Activated naive CD8-positive, alpha-beta T cell treated with anti-CD3 and anti-CD28 coated beads for 36 hours (primary cell): ENCODE measurements at regions not wholly inside any gene's neighbourhood (a gene's known extent, or its start where the extent isn't known, plus 50 kb on each side); places are given as distances from the start of the nearest gene placed in this dataset.

Experiments
- DNase-seq: peaks from one replicate; pipeline ENCODE4 v3.0.0; 2021
- H3K27ac Mint-ChIP-seq: one replicate; pipeline ENCODE4 v1.8.0; 2022; ENCODE audit warnings: mild to moderate bottlenecking, moderate library complexity, mixed read lengths
- H3K27me3 Mint-ChIP-seq: one replicate; pipeline ENCODE4 v1.8.0; 2022; ENCODE audit warnings: mild to moderate bottlenecking, mixed read lengths
- H3K36me3 Mint-ChIP-seq: one replicate; pipeline ENCODE4 v1.8.0; 2021; ENCODE audit warnings: mild to moderate bottlenecking, mixed read lengths
- H3K4me1 Mint-ChIP-seq: one replicate; pipeline ENCODE4 v1.8.0; 2021; ENCODE audit warnings: mixed read lengths
- H3K4me3 Mint-ChIP-seq: one replicate; pipeline ENCODE4 v1.8.0; 2022; ENCODE audit warnings: mild to moderate bottlenecking, moderate library complexity, mixed read lengths
- H3K9me3 Mint-ChIP-seq: one replicate; pipeline ENCODE4 v1.8.0; 2022; ENCODE audit warnings: mixed read lengths

DNA sequence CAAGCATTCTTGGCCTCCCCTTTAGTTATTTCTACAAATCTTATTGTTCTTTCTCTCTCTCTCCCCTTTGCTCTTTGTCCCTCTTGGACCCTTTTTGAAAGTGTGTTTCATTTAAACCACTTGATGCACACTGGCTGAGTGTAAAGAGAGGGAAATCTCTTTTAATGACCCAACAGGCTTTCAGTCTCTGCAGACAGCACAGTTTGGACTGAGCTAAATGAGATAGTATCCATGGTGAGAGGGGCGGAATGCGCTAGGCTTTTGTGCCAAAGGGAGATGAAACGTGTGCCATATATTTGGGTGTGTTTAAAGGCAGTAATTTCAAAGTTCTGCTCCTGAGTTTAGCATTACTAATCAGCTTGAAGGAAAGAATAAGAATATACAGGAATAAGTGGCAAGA is 184.9 kb downstream of the PCSK1 start:
- no peaks in the 10 kb centered on the region for H3K9me3 Mint-ChIP-seq
- no peak for DNase-seq
- H3K27ac Mint-ChIP-seq, result no peak overlapping the region

DNA sequence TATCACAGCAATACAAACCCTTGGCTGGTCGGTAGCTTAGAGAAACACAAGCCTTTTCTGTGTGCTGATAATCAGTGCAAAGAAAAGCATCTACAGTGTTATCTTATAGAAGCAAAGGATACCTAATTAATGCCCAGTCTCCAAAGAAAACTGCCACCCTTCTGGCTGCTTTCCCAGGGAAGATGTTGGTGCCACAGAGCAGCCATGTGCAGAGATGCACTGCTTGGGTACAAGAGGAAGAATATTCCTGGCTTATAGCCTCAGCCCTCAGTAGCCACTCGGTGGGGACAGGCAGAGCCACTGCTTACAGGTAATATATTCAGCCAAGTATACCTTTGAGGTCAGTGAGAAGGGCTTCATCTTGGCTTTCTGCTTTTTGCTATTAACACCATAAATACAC is 185.3 kb downstream of the PCSK1 start:
- Mint-ChIP-seq H3K4me1 (no peaks in the 10 kb centered on the region), H3K27ac (no peak overlapping the region), H3K9me3 (no peaks in the 10 kb centered on the region), H3K4me3 (no peak overlapping the region), H3K36me3 (no peaks in the 10 kb centered on the region), H3K27me3 (peaks cover 23% of the 10 kb centered on the region)
- DNase-seq, result no peak

More for the DNA sequence above, 184.9 kb downstream of the PCSK1 start:
- H3K4me1 Mint-ChIP-seq, result no peaks in the 10 kb centered on the region
- no peaks in the 10 kb centered on the region for H3K36me3 Mint-ChIP-seq
- no peak overlapping the region for H3K4me3 Mint-ChIP-seq
- H3K27me3 Mint-ChIP-seq, result peaks cover 24% of the 10 kb centered on the region

DNA sequence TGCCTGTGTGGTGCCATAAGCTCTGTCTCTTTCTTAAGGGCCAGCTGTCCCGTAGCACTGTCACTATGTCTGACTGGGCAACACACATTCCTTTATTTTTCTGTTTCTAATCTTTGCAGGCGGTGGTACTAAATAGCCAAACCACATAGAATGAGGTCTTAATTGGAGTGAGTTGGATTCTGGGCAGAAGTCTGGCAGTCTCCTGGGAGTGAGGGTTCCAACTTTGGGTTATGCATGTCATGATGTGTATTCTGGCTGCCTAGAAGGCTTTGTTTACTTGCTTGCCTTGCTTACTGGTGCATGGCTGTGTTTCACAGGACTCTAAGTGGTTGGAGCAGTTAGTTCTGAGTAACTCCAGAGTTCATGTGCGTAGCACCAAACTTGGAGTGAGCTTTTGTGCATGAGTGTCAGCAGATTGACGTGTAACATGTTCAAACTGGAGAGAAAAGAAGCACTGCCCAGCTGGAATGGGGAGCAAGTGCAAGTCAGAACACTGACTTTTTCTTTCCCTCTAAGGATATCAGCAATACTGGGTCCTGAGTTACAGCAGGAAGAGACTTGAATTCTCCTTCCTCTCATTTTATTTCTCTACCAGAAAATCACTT is 185.8 kb downstream of the PCSK1 start:
- no peak overlapping the region for H3K27ac Mint-ChIP-seq

DNA sequence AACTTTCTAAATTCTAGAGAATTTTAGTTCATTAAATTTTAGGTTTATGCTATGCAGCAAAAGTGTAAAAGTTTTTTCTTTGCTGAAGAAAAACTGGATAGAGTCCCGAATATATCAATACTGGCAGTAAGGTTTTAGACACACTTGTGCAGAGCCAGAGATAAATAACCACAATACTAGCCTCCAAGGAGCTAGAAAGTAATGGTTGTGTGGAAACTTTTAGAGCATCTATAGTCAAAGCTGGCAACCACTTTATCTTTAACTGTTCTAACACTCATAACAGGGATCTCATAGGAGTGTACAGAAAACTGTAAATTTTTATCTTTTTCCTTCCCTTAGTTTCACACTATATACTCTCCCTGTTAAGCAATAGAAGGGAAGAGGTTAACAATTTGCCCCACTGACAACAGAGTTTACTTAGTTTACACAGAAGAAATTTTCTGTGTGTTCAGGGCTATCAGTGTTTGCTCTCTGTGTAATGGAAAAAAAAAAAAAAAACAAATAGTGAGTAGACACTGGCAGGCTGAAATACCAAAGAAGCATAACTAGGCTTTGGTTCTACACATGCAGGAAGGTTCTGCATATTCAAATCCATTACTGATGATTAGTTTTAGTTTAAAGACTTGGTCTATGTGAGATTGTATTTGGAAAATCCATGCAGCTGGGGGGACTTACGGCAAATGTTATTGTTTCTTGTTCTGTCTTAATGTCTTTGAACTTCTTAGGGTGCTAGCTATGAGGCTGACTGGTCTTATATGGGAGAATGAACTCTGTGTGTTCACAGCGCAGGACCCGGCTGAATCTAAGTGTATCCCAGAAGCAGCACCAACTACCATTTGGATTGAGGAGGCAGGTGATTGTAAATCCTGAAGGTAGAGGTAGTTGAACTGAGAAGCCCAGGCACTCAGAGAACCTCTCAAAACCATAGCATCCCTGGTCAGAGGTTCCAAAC is 187.6 kb downstream of the PCSK1 start:
- H3K36me3 Mint-ChIP-seq, result no peaks in the 10 kb centered on the region

More for the DNA sequence above, 185.8 kb downstream of the PCSK1 start:
- Mint-ChIP-seq H3K27me3 (peaks cover 27% of the 10 kb centered on the region), H3K36me3 (no peaks in the 10 kb centered on the region), H3K4me3 (no peak overlapping the region), H3K4me1 (no peaks in the 10 kb centered on the region), H3K9me3 (no peaks in the 10 kb centered on the region)
- DNase-seq, result no peak

DNA sequence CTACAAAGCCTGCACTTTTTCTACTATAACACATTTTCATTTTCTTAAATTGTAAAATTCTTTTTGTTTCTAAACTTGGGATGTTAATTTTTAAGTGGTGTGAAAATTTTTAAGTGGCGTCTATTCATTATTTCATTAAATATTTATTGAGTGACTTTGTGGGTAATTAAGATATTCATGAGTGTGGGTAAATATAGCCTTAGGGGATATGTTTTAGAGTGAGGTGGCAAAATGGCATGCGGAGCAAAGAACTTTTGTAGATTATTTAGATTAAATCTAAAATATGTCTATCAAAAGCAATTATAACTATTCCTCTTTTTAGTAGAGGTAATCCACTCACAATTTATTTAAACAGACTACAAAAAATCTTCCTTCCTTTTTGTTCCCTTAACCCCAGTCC is 188.4 kb downstream of the PCSK1 start:
- Mint-ChIP-seq H3K27ac (no peak overlapping the region), H3K4me1 (no peaks in the 10 kb centered on the region), H3K9me3 (no peaks in the 10 kb centered on the region), H3K4me3 (no peak overlapping the region), H3K36me3 (no peaks in the 10 kb centered on the region), H3K27me3 (peaks cover 28% of the 10 kb centered on the region)
- no peak for DNase-seq

More for the DNA sequence above, 187.6 kb downstream of the PCSK1 start:
- Mint-ChIP-seq H3K4me1 (no peaks in the 10 kb centered on the region), H3K4me3 (no peak overlapping the region), H3K27me3 (peaks cover 27% of the 10 kb centered on the region), H3K9me3 (no peaks in the 10 kb centered on the region), H3K27ac (no peak overlapping the region)
- DNase-seq, result no peak

DNA sequence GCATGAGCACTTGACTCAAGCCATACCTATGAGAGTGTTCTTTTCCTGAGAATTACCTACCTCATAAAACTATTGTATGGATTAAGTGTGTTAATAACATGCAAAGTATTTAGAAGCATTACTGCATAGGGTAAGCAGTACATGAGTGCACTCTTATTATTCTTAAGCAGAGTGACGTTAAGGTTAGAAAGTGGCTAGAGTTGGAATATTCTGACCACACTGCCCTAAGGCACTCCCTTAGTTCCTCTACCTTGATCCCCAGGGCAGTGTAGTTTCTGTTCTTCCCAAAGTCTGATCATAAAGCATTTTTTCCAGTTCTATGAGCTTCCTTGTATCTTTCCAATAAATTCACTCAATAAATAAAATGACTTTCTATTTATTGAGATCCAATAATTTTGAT is 189.2 kb downstream of the PCSK1 start:
- Mint-ChIP-seq H3K27me3 (peaks cover 33% of the 10 kb centered on the region), H3K9me3 (no peaks in the 10 kb centered on the region), H3K4me1 (no peaks in the 10 kb centered on the region), H3K36me3 (no peaks in the 10 kb centered on the region), H3K27ac (no peak overlapping the region), H3K4me3 (no peak overlapping the region)
- DNase-seq, result no peak

DNA sequence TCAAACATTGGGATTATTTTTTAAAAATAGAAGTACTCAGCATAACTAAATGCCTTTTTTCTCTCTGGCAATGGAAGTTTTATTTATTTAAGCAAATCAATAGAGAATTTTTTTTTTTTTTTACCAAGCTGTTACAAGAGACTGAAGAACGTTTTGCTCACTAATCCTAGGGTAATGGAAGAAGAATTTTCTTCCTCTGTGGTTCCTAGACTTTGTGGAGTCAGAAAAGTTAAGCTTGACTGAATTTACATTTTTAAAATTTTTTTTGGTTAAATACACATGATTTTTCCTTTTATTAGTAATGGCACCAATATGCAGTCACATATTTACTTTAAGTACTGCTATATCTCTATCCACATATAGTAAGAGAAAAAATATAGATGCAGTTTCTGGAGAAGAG is 189.8 kb downstream of the PCSK1 start:
- Mint-ChIP-seq H3K36me3 (no peaks in the 10 kb centered on the region), H3K4me3 (no peak overlapping the region), H3K27ac (no peak overlapping the region), H3K4me1 (no peaks in the 10 kb centered on the region), H3K27me3 (peaks cover 31% of the 10 kb centered on the region), H3K9me3 (no peaks in the 10 kb centered on the region)
- no peak for DNase-seq

DNA sequence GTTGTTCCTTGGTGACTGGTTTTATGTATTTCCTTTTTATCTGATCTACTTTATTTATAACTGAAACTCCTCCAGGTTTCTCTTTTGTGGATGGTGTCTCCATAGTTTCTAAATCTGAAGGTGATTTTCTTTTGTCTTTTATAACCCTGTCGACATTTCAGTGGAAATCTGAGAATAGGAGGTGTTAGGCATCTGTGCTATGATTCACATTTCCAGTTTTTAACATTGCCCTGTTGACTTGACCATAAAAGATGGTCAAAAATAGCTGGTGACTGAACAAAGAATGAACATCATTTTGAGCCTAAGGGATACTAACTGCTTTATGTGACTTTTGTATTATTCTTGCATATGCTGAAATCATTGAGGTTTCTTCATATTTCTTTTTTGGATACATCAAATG is 190.5 kb downstream of the PCSK1 start:
- Mint-ChIP-seq H3K27me3 (peaks cover 28% of the 10 kb centered on the region), H3K9me3 (no peaks in the 10 kb centered on the region), H3K4me1 (no peaks in the 10 kb centered on the region), H3K27ac (no peak overlapping the region), H3K4me3 (no peak overlapping the region), H3K36me3 (no peaks in the 10 kb centered on the region)
- no peak for DNase-seq

DNA sequence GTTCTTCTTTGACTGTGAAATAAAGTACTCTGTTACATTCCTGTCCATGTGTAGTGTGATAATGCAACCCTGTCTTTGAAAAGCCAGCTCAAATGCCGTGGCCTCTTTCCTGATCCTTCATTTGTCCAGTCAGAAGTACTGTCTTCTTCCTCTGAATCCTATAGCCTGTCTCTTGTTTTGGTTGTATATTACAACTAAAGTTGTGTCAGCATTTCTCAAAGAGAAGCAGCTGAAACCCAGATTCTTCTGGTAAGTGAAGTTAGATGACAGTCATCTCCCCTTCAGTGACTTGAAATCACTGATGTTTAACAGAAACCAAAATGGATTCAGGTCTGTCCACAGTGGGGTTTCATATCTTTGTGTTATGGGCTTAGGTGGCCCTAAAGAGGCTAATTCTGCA is 196.2 kb downstream of the PCSK1 start:
- no peaks in the 10 kb centered on the region for H3K36me3 Mint-ChIP-seq
- DNase-seq, result no peak
- H3K27me3 Mint-ChIP-seq, result peaks cover 19% of the 10 kb centered on the region
- H3K9me3 Mint-ChIP-seq, result no peaks in the 10 kb centered on the region
- no peaks in the 10 kb centered on the region for H3K4me1 Mint-ChIP-seq
- no peak overlapping the region for H3K4me3 Mint-ChIP-seq
- no peak overlapping the region for H3K27ac Mint-ChIP-seq

DNA sequence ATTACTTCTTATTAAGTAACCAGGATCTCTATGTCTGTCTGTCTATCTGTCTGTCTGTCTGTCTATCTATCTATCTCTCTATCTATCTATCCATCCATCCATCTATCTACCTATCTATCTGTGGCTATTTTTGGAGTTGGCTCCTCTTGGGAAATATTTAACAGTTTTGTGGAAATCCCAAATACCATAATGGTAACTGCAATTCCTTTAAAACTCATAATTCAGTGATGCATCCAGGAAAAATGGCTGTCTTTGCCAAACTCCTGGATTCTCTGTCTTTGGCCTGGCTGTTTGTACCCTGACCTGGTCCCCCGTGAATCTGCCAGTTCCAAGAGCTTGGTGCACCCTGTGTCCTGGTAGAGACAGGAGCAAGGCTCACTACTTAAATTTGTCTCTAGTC is 197.0 kb downstream of the PCSK1 start:
- H3K27ac Mint-ChIP-seq, result no peak overlapping the region
- DNase-seq, result no peak

DNA sequence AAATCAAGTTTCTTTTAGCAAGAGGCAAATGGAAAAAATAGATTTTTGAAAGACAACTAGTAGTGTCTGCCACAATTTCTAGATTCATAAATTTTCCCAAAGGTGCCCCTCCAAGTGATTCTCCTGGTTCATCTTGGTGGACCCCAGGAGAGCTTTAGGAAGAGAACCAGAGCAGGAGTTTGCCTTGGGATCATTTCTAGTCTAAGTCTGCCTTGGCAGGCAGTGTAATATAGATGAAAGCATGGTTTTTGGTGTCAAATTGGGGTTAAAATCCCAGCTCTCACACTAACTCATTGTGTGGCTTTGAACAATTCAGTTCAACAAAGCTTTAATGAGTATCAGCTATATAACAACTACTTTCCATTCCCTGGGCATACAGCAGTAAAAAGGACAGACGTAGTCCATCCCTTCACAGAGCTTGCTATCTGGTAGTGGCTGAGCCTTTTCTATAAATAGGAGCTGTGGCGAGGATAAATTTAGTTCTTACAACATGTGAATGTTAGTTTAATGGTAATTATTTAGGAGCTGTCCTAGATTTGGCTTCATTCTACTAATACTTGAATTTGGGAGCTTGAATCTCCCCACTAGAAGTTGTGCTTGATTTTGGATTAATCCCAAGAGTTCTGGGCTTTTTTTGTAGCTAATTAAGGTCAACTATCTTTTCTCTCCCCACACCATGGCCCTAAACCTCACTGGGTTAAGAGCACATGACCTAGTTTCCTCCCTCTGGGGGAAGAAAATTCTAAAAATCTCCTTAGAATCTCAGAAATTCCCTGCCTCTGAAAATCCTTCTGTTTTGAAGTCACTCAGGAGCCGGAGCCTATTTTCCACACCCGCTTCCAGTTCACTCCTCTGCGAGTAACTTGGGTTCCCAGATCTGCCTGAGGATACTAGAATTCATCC is 197.8 kb downstream of the PCSK1 start:
- no peaks in the 10 kb centered on the region for H3K9me3 Mint-ChIP-seq
- peaks cover 23% of the 10 kb centered on the region for H3K27me3 Mint-ChIP-seq

More for the DNA sequence above, 197.0 kb downstream of the PCSK1 start:
- no peak overlapping the region for H3K4me3 Mint-ChIP-seq
- no peaks in the 10 kb centered on the region for H3K36me3 Mint-ChIP-seq
- no peaks in the 10 kb centered on the region for H3K4me1 Mint-ChIP-seq
- no peaks in the 10 kb centered on the region for H3K9me3 Mint-ChIP-seq
- H3K27me3 Mint-ChIP-seq, result peaks cover 19% of the 10 kb centered on the region

DNA sequence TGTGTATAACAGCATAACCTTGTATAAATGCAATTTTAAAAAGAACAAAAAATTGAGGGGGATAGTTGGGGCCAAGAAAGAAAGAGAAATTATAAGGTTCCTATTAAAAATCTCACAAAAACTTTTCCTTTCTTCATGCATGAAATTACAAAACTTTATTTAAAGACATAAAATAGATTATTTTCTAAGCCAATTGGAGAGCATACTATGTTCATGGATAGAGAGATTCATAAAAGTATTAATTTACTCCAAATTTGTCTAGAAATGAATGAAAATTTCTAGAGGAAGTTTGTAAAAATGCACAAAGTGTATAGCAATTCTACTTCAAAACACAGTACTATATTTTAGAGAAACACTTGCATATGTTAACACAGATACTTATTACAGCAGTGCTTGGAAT is 200.4 kb downstream of the PCSK1 start:
- H3K9me3 Mint-ChIP-seq, result no peaks in the 10 kb centered on the region
- no peaks in the 10 kb centered on the region for H3K36me3 Mint-ChIP-seq
- H3K4me1 Mint-ChIP-seq, result no peaks in the 10 kb centered on the region
- peaks cover 29% of the 10 kb centered on the region for H3K27me3 Mint-ChIP-seq
- H3K27ac Mint-ChIP-seq, result no peak overlapping the region
- no peak overlapping the region for H3K4me3 Mint-ChIP-seq
- DNase-seq, result no peak

More for the DNA sequence above, 197.8 kb downstream of the PCSK1 start:
- no peak overlapping the region for H3K27ac Mint-ChIP-seq
- H3K4me1 Mint-ChIP-seq, result no peaks in the 10 kb centered on the region
- H3K36me3 Mint-ChIP-seq, result no peaks in the 10 kb centered on the region
- H3K4me3 Mint-ChIP-seq, result no peak overlapping the region
- DNase-seq, result no peak

DNA sequence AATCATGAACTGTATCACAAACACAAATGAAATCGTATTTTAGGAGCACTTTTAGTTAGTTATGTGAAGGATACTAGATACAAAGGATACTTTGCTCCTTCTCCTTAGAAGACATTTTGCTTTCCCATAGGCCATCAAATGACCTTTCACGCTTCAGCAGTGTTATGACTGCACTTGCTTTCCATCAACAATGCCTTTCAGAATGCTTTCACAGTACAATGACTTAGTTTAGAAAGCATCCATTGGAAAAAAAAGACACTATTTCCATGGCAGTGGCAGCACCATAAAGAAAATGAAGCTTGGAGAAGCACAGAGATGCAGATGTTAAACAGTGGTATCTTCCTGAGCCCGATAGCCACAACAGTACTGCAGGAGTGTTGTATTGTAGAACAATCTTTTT is 203.9 kb downstream of the PCSK1 start:
- H3K4me3 Mint-ChIP-seq, result no peak overlapping the region
- H3K27ac Mint-ChIP-seq, result no peak overlapping the region
- H3K36me3 Mint-ChIP-seq, result no peaks in the 10 kb centered on the region
- H3K4me1 Mint-ChIP-seq, result no peaks in the 10 kb centered on the region
- DNase-seq, result no peak
- no peaks in the 10 kb centered on the region for H3K9me3 Mint-ChIP-seq
- peaks cover 30% of the 10 kb centered on the region for H3K27me3 Mint-ChIP-seq

DNA sequence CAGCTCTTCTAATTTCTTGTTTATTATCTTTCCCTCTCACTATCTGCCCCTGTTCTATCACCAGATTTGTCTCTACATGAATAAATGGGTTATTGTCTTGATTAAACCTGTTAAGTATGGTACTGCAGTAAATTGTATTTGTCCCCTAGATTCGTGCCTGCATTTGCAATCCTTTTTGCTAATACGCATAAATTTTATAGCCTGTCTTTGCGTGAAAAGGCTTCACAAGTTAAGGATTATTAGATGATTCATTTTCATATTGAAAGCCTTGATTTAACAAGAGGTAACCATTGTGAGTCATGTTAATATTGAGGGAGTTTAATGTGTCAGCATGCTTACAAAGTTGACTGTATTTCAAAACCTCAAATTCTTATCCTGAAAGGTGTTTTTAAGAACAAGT is 204.6 kb downstream of the PCSK1 start:
- no peaks in the 10 kb centered on the region for H3K4me1 Mint-ChIP-seq
- H3K27me3 Mint-ChIP-seq, result peaks cover 30% of the 10 kb centered on the region
- no peaks in the 10 kb centered on the region for H3K36me3 Mint-ChIP-seq
- no peak overlapping the region for H3K4me3 Mint-ChIP-seq
- DNase-seq, result no peak
- H3K27ac Mint-ChIP-seq, result no peak overlapping the region
- H3K9me3 Mint-ChIP-seq, result no peaks in the 10 kb centered on the region

DNA sequence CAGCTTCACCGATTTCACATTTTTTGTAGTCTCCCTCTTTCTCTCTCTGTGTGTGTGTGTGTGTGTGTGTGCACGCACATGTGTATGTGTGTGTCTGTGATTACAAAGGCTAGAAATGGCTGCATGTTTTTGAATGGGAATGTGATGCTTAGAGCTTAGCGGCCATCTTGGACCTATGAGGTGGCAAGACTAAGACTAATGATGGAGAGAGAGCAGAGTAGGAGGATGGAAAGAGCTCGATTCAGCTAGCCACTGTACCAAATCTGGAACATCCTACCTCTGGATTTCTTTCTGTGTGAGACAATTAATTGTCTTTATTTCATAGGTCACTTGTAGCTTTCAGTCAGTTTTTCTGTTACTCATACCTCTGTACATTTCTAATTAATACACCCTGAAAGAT is 205.1 kb downstream of the PCSK1 start:
- no peaks in the 10 kb centered on the region for H3K36me3 Mint-ChIP-seq
- peaks cover 30% of the 10 kb centered on the region for H3K27me3 Mint-ChIP-seq
- no peak for DNase-seq
- no peak overlapping the region for H3K4me3 Mint-ChIP-seq
- no peaks in the 10 kb centered on the region for H3K4me1 Mint-ChIP-seq
- H3K9me3 Mint-ChIP-seq, result no peaks in the 10 kb centered on the region
- no peak overlapping the region for H3K27ac Mint-ChIP-seq
